ENCODE measurements at regions not wholly inside any gene's neighbourhood (a gene's known extent, or its start where the extent isn't known, plus 50 kb on each side); places are given as distances from the start of the nearest gene placed in this dataset.
A peak's percentile ranks its signal among the peaks of the same experiment; 100 is the strongest.

- Mint-ChIP-seq H3K36me3 (no peaks in the 10 kb centered on the region), H3K9me3 (peaks cover 2% of the 10 kb centered on the region), H3K4me3 (no peak overlapping the region), H3K4me1 (no peaks in the 10 kb centered on the region), H3K27me3 (ENCODE audit: insufficient read depth, low read depth) (no peaks in the 10 kb centered on the region), H3K27ac (no peak overlapping the region)
- no peak for DNase-seq (ENCODE audit: low spot score)
- H3K4me1 ChIP-seq: no peaks in the 10 kb centered on the region
- no peaks in the 10 kb centered on the region for H3F3A ChIP-seq (ENCODE audit: low read depth)
- H3K79me2 ChIP-seq (ENCODE audit: low read depth): no peaks in the 10 kb centered on the region
- no peaks in the 10 kb centered on the region for H3K27me3 ChIP-seq
- peak overlapping the region; percentile 89 for H2AFZ ChIP-seq (replicated peaks)
- H3K9ac ChIP-seq: no peak overlapping the region
- H3K9me3 ChIP-seq (ENCODE audit: low read depth): no peaks in the 10 kb centered on the region
- H3K4me3 ChIP-seq: no peak overlapping the region
- TF ChIP-seq CTCF (IDR thresholded peaks at IDR 0.05) (no peak), EZH2phosphoT487 (IDR thresholded peaks at IDR 0.05) (no peak), EZH2 (IDR thresholded peaks at IDR 0.05) (no peak)
- no peak overlapping the region for H3K4me2 ChIP-seq
- no peaks in the 10 kb centered on the region for H3K36me3 ChIP-seq
- H4K20me1 ChIP-seq (ENCODE audit: low read depth): no peaks in the 10 kb centered on the region
- H3K27ac ChIP-seq: no peak overlapping the region
These were observed 1108.4 kb upstream of the TMEM132C start for GRCh38 chr12:127158385-127159061.

- H4K20me1 ChIP-seq (ENCODE audit: low read depth): no peaks in the 10 kb centered on the region
- peaks cover 2% of the 10 kb centered on the region for H3K9me3 Mint-ChIP-seq
- no peaks in the 10 kb centered on the region for H3K27me3 ChIP-seq
- no peak overlapping the region for H3K27ac Mint-ChIP-seq
- TF ChIP-seq EZH2 (IDR thresholded peaks at IDR 0.05): no peak
- no peak for TF ChIP-seq EZH2phosphoT487 (IDR thresholded peaks at IDR 0.05)
- no peak for TF ChIP-seq CTCF (IDR thresholded peaks at IDR 0.05)
- H3K79me2 ChIP-seq (ENCODE audit: low read depth): no peaks in the 10 kb centered on the region
- H3K4me1 ChIP-seq: no peaks in the 10 kb centered on the region
- H3F3A ChIP-seq (ENCODE audit: low read depth): peaks cover 14% of the 10 kb centered on the region
- H3K36me3 Mint-ChIP-seq: no peaks in the 10 kb centered on the region
- H2AFZ ChIP-seq (replicated peaks): no peak overlapping the region
- H3K9ac ChIP-seq: no peak overlapping the region
- H3K36me3 ChIP-seq: no peaks in the 10 kb centered on the region
- H3K4me3 Mint-ChIP-seq: no peak overlapping the region
- no peak overlapping the region for H3K4me3 ChIP-seq
- H3K4me1 Mint-ChIP-seq: peaks cover under 1% of the 10 kb centered on the region
- H3K4me2 ChIP-seq: no peak overlapping the region
- H3K27me3 Mint-ChIP-seq (ENCODE audit: insufficient read depth, low read depth): no peaks in the 10 kb centered on the region
- no peaks in the 10 kb centered on the region for H3K9me3 ChIP-seq (ENCODE audit: low read depth)
- DNase-seq (ENCODE audit: low spot score): no peak
- no peak overlapping the region for H3K27ac ChIP-seq
These were observed 1105.5 kb upstream of the TMEM132C start for GRCh38 chr12:127161466-127161865.

- H3K27me3 ChIP-seq: no peaks in the 10 kb centered on the region
- no peak overlapping the region for H3K9ac ChIP-seq
- H3K36me3 Mint-ChIP-seq: no peaks in the 10 kb centered on the region
- no peaks in the 10 kb centered on the region for H3K79me2 ChIP-seq (ENCODE audit: low read depth)
- peaks cover 14% of the 10 kb centered on the region for H3F3A ChIP-seq (ENCODE audit: low read depth)
- H3K4me3 ChIP-seq: no peak overlapping the region
- H3K27ac Mint-ChIP-seq: no peak overlapping the region
- no peak overlapping the region for H2AFZ ChIP-seq (replicated peaks)
- H3K9me3 Mint-ChIP-seq: peaks cover 2% of the 10 kb centered on the region
- peak; percentile 55 for DNase-seq (ENCODE audit: low spot score)
- no peak overlapping the region for H3K4me3 Mint-ChIP-seq
- H3K4me1 Mint-ChIP-seq: peaks cover 2% of the 10 kb centered on the region
- H4K20me1 ChIP-seq (ENCODE audit: low read depth): no peaks in the 10 kb centered on the region
- H3K36me3 ChIP-seq: no peaks in the 10 kb centered on the region
- no peak overlapping the region for H3K4me2 ChIP-seq
- H3K27me3 Mint-ChIP-seq (ENCODE audit: insufficient read depth, low read depth): no peaks in the 10 kb centered on the region
- H3K4me1 ChIP-seq: no peaks in the 10 kb centered on the region
- H3K9me3 ChIP-seq (ENCODE audit: low read depth): no peaks in the 10 kb centered on the region
- TF ChIP-seq EZH2 (IDR thresholded peaks at IDR 0.05) (no peak), EZH2phosphoT487 (IDR thresholded peaks at IDR 0.05) (no peak), CTCF (IDR thresholded peaks at IDR 0.05) (no peak)
- H3K27ac ChIP-seq: no peak overlapping the region
These were observed 1104.7 kb upstream of the TMEM132C start for GRCh38 chr12:127162307-127162706.
